DND-41 (cell line): ENCODE measurements at regions not wholly inside any gene's neighbourhood (a gene's known extent, or its start where the extent isn't known, plus 50 kb on each side); places are given as distances from the start of the nearest gene placed in this dataset.

Experiments used
- CTCF ChIP-seq: IDR thresholded peaks from 2 replicates; pipeline ENCODE4 v1.5.1; 2012; ENCODE audit warnings: borderline replicate concordance, low read length, moderate library complexity, mild to moderate bottlenecking; ENCODE audit not compliant: poor library complexity, severe bottlenecking; ENCODE audit errors: extremely low read depth
- EZH2 ChIP-seq: IDR thresholded peaks from 3 replicates; pipeline ENCODE4 v1.6.1; 2012; ENCODE audit warnings: borderline replicate concordance, low read depth, mild to moderate bottlenecking, moderate library complexity, low read length, inconsistent platforms; ENCODE audit not compliant: severe bottlenecking

GRCh38 chr16:64459402-64459801, 662.5 kb downstream of the CDH11 start:
- no peak for TF ChIP-seq CTCF
- no peak for TF ChIP-seq EZH2
